ENCODE measurements at regions not wholly inside any gene's neighbourhood (a gene's known extent, or its start where the extent isn't known, plus 50 kb on each side); places are given as distances from the start of the nearest gene placed in this dataset.

- no peak for DNase-seq
Observed at GRCh38 chr14:46788994-46789393, 137.4 kb upstream of the RPL10L start.

- no peak for DNase-seq
Observed at GRCh38 chr14:46782281-46782680, 130.7 kb upstream of the RPL10L start.

GRCh38 chr14:46769292-46769691, 117.7 kb upstream of the RPL10L start:
- DNase-seq = peak in 1 of 5 experiments; percentile 46

- no peak for DNase-seq
Observed at GRCh38 chr14:46747001-46747652, 95.5 kb upstream of the RPL10L start.

GRCh38 chr14:46734286-46734685, 82.7 kb upstream of the RPL10L start:
- no peak for DNase-seq

GRCh38 chr14:46717211-46717610, 65.6 kb upstream of the RPL10L start:
- DNase-seq = no peak

All from T-helper 2 cell (primary cell).